ENCODE measurements at regions not wholly inside any gene's neighbourhood (a gene's known extent, or its start where the extent isn't known, plus 50 kb on each side); places are given as distances from the start of the nearest gene placed in this dataset.

- Histone ChIP-seq H3K4me1 (replicated peaks in 1 of 2) (no peaks in the 10 kb centered on the region), H3K36me3 (replicated peaks in 1 of 2) (no peaks in the 10 kb centered on the region), H3K27me3 (no peaks in the 10 kb centered on the region), H3K27ac (no peak overlapping the region), H3K4me3 (no peak overlapping the region), H3K9me3 (replicated peaks in 1 of 3) (no peaks in the 10 kb centered on the region)
- intact Hi-C loops (cut with DNase I) = no loop called here
- WGBS, 4 donors = 79 to 83% (median 83%) methylated on average over 2 of the region's 2 CpGs
- no peak for DNase-seq
- TF ChIP-seq, protein P1, sequence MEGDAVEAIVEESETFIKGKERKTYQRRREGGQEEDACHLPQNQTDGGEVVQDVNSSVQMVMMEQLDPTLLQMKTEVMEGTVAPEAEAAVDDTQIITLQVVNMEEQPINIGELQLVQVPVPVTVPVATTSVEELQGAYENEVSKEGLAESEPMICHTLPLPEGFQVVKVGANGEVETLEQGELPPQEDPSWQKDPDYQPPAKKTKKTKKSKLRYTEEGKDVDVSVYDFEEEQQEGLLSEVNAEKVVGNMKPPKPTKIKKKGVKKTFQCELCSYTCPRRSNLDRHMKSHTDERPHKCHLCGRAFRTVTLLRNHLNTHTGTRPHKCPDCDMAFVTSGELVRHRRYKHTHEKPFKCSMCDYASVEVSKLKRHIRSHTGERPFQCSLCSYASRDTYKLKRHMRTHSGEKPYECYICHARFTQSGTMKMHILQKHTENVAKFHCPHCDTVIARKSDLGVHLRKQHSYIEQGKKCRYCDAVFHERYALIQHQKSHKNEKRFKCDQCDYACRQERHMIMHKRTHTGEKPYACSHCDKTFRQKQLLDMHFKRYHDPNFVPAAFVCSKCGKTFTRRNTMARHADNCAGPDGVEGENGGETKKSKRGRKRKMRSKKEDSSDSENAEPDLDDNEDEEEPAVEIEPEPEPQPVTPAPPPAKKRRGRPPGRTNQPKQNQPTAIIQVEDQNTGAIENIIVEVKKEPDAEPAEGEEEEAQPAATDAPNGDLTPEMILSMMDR (IDR thresholded peaks at IDR 0.05) = no peak
- TF ChIP-seq POLR2A (IDR thresholded peaks at IDR 0.05) = no peak
Observed at GRCh38 chr14:65360144-65360784, 52.3 kb upstream of the FUT8 start.

- Histone ChIP-seq H3K4me1 (replicated peaks in 1 of 2) (no peaks in the 10 kb centered on the region), H3K27ac (no peak overlapping the region), H3K27me3 (no peaks in the 10 kb centered on the region), H3K36me3 (replicated peaks in 1 of 2) (no peaks in the 10 kb centered on the region), H3K9me3 (replicated peaks in 1 of 3) (no peaks in the 10 kb centered on the region), H3K4me3 (no peak overlapping the region)
- peak in 3 of 7 donors; percentile 16 to 57 (median 25) for DNase-seq
- TF ChIP-seq, protein P1 (IDR thresholded peaks at IDR 0.05) = no peak
- TF ChIP-seq POLR2A (IDR thresholded peaks at IDR 0.05) = no peak
- intact Hi-C loops (cut with DNase I) = no loop called here
- WGBS, 4 donors = 67 to 69% (median 68%) methylated on average over 2 of the region's 2 CpGs
Observed at GRCh38 chr14:65361920-65362319, 50.6 kb upstream of the FUT8 start.

Small RNA genes in the stretch of these regions (microRNA-seq; reads per million reads assigned to microRNA genes)
- gene MIR4708 = 0 to 0.45 (median 0) reads per million in 3 donors

Small RNA genes in the stretch of these regions (small RNA-seq; reads per million reads assigned to genes)
- gene AL355076.1 (0 reads per million in 2 donors), gene MIR4708 (0 reads per million in 2 donors)
